ENCODE measurements at regions not wholly inside any gene's neighbourhood (a gene's known extent, or its start where the extent isn't known, plus 50 kb on each side); places are given as distances from the start of the nearest gene placed in this dataset.

- no peak overlapping the region for H3K9ac ChIP-seq (replicated peaks in 1 of 4; ENCODE audit: extremely low read depth in 1 of 4, low read depth in 3 of 4, low read length in 3 of 4)
- H2BK12ac ChIP-seq (ENCODE audit: low read depth, low read length): 0 out of 2 replicates have a peak overlapping the region, but pooled peaks have one; percentile 13
- no peaks in the 10 kb centered on the region for H4K20me1 ChIP-seq (replicated peaks in 1 of 2; ENCODE audit: control insufficient read depth in 1 of 2, insufficient read depth in 2 of 2, low read length in 2 of 2)
- H3K36me3 ChIP-seq (ENCODE audit: control insufficient read depth in 2 of 4, insufficient read depth in 4 of 4, low read length in 3 of 4): no peaks in the 10 kb centered on the region
- no peak overlapping the region for H3K23ac ChIP-seq (ENCODE audit: insufficient read length)
- TF ChIP-seq MAFK (IDR thresholded peaks at IDR 0.05; ENCODE audit: low read depth, low read length) (no peak), SIN3A (conservative IDR thresholded peaks at IDR 0.05 in 1 of 2, IDR thresholded peaks at IDR 0.05 in 1 of 2; ENCODE audit: low read depth in 1 of 2, low read length in 2 of 2) (no peak), SIRT6 (IDR thresholded peaks at IDR 0.05; ENCODE audit: low read length) (no peak), EGR1 (IDR thresholded peaks at IDR 0.05; ENCODE audit: borderline replicate concordance, low read depth, low read length) (no peak), NANOG (IDR thresholded peaks at IDR 0.05; ENCODE audit: insufficient read depth, low read depth, low read length, poor library complexity, severe bottlenecking) (no peak), CTCF (IDR thresholded peaks at IDR 0.05; ENCODE audit: control extremely low read depth in 1 of 3, insufficient read depth in 1 of 3, low read depth in 1 of 3, low read length in 3 of 3) (no peak), SP4 (IDR thresholded peaks at IDR 0.05; ENCODE audit: low read length) (no peak), RAD21 (IDR thresholded peaks at IDR 0.05 in 1 of 2, conservative IDR thresholded peaks at IDR 0.05 in 1 of 2; ENCODE audit: low read depth in 2 of 2, low read length in 2 of 2) (peak in 1 of 2 experiments; percentile 21; a peak in 1 of 4 replicates)
- no peak overlapping the region for H3K4ac ChIP-seq (replicated peaks; ENCODE audit: insufficient read length, low read depth, low read length)
- no peak overlapping the region for H2BK15ac ChIP-seq (ENCODE audit: low read length)
- no peaks in the 10 kb centered on the region for H3K79me1 ChIP-seq (ENCODE audit: low read depth, low read length)
- no peak overlapping the region; the same call in 1 of the 2 replicates for H2AK5ac ChIP-seq (ENCODE audit: low read depth, low read length)
- no peak overlapping the region for H3K27ac ChIP-seq (ENCODE audit: low read depth, low read length)
- no peak overlapping the region for H3K4me3 ChIP-seq (ENCODE audit: extremely low read depth in 1 of 4, insufficient read depth in 2 of 4, low read depth in 3 of 4, low read length in 4 of 4)
- H3K79me2 ChIP-seq (ENCODE audit: control insufficient read depth in 1 of 2, insufficient read depth in 2 of 2, low read length in 2 of 2): no peaks in the 10 kb centered on the region
- no peak overlapping the region for H4K5ac ChIP-seq (ENCODE audit: insufficient read length, low read depth, low read length)
- no peak overlapping the region for H3K4me2 ChIP-seq (ENCODE audit: insufficient read depth in 1 of 2, low read depth in 2 of 2, low read length in 2 of 2)
- H3K23me2 ChIP-seq (ENCODE audit: low read depth, low read length): no peaks in the 10 kb centered on the region
- H4K91ac ChIP-seq (replicated peaks; ENCODE audit: insufficient read length, low read length): no peak overlapping the region
- no peak overlapping the region for H2BK120ac ChIP-seq (replicated peaks; ENCODE audit: low read depth, low read length)
- no peak overlapping the region for H2BK20ac ChIP-seq (ENCODE audit: low read length)
- 88% methylated on average over 5 of the region's 5 CpGs; no CpG with 5 or more reads in 1 of the 2 experiments for WGBS, 2 experiments (ENCODE audit: extremely low coverage in 1 of 2, insufficient coverage in 1 of 2, insufficient read length in 1 of 2, insufficient replicate concordance in 2 of 2, low coverage in 1 of 2, low lambda C conversion rate in 2 of 2, missing lambda C conversion rate in 1 of 2)
- POLR2A ChIA-PET (ENCODE audit: partially characterized antibody): interaction anchor here (0.7 to 1.4 kb wide), 5 partner anchors 10 to 89 kb away, joined by 3 read pairs; no protein-coding TSS in a partner anchor
- FAIRE-seq (no peak), DNase-seq (ENCODE audit: low read depth in 1 of 2, low spot score in 2 of 2) (no peak)
- no peak overlapping the region for H3K14ac ChIP-seq (ENCODE audit: insufficient read length)
- H3K18ac ChIP-seq (ENCODE audit: extremely low read depth, low read length): no peak overlapping the region
- no peak overlapping the region for H2AFZ ChIP-seq (ENCODE audit: low read length)
- peaks cover 0 to 10% (median 3%) of the 10 kb centered on the region in 4 experiments; a peak in 4 of 7 replicates for H3K4me1 ChIP-seq (replicated peaks in 1 of 4; ENCODE audit: control insufficient read depth in 3 of 4, insufficient read depth in 4 of 4, low read length in 3 of 4)
- no peak overlapping the region for H3K56ac ChIP-seq (replicated peaks; ENCODE audit: insufficient read length, low read depth, low read length)
- H3K27me3 ChIP-seq (replicated peaks in 1 of 4; ENCODE audit: control insufficient read depth in 3 of 4, extremely low read depth in 1 of 4, insufficient read depth in 3 of 4, low read length in 3 of 4): no peaks in the 10 kb centered on the region
- 0 out of 4 replicates have a peak, but pooled peaks cover 0 to 5% of the 10 kb centered on the region in 2 experiments for H3K9me3 ChIP-seq (ENCODE audit: insufficient read depth in 2 of 2, low read depth in 1 of 2, low read length in 1 of 2)
- H2BK5ac ChIP-seq (ENCODE audit: low read depth, low read length): no peak overlapping the region
- CTCF ChIA-PET (ENCODE audit: partially characterized antibody): interaction anchor here (0.7 to 1.5 kb wide), 4 partner anchors 11 to 524 kb away, joined by 3 to 5 read pairs (median 3); no protein-coding TSS in a partner anchor
- H4K8ac ChIP-seq (ENCODE audit: extremely low read depth, insufficient read depth, low read length): no peak overlapping the region
Observed at GRCh38 chr12:46459861-46460545, 87.4 kb upstream of the SLC38A2 start.
